HG03520 (cell line): ENCODE measurements at regions not wholly inside any gene's neighbourhood (a gene's known extent, or its start where the extent isn't known, plus 50 kb on each side); places are given as distances from the start of the nearest gene placed in this dataset.

Source experiments
- ATAC-seq: cut with Tn5 transposase; IDR thresholded peaks from one replicate; pipeline ENCODE4 v1.9.1; 2021; ENCODE audit warnings: mild to moderate bottlenecking, moderate library complexity; ENCODE audit not compliant: unreplicated experiment

DNA sequence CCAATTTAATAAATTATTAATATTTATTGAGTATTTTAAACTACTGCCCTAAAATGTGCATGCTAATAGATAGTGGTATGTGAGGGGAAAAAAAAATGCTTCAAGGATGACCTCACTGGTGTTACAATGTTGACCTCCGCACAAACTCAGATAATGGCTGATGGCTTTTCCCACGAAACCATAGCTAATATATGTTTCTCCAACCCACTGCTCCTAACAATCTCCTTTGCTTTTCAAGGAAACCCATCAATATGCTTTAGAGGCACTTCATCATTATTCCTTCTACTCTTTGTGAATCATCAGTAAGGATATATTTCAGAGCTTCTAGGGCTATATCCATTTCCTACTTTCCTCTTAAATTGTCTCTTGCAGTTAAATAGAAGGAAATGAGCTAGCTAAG is 1752.0 kb upstream of the TENM3 start:
- ATAC-seq = no peak

- no peak for ATAC-seq
Observed at GRCh38 chr4:180493299-180493698, 1749.9 kb upstream of the TENM3 start.

DNA sequence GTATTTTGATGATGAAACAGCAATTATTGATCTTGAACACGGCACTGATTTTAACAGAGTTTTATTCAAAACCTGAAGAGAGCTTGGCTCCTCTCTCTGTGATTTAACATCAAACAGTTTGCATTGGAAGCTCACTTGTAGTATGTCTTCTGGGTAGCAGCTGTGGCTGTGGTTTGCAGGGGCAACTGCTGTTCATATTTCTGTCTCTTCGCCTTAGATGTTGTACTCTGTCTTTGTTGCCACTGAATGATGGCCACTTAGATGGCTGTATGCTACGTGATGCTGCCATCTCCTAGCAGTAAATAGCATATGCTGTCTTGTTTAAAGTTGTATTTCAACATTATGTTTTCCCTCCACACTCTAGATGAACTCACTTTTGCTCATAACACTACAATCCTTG is 1743.0 kb upstream of the TENM3 start:
- ATAC-seq = no peak

DNA sequence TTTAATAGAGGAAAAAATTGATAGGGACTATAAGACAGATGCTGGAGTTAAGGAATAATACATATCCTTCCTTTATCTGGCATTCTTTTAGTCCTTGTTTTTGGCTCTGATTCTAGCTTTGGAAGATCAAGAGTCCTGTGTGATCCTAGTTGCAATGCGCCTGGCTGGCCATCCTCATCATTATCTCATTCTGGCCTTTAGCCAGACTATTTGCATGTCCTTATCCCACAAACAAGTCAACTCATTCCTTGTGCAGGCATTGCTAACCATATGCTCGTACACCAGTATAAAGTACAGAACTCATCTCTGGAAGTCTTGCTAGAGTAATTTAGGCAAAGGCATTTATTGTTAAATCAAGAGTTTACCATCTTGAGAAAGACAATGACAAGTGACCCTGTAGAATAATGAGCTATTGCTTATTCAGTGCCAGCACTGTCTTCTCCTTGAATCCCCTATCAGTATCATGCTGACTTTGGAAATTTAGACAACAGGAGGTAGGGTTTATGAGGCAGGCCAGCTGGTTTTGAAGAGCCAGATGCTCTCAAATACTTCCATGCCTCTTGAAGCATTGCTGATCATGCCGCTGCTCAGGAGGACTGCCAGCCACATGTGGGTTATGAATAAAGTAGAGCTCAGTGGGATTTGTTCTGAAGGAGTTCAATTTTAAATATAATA is 1730.3 kb upstream of the TENM3 start:
- no peak for ATAC-seq

DNA sequence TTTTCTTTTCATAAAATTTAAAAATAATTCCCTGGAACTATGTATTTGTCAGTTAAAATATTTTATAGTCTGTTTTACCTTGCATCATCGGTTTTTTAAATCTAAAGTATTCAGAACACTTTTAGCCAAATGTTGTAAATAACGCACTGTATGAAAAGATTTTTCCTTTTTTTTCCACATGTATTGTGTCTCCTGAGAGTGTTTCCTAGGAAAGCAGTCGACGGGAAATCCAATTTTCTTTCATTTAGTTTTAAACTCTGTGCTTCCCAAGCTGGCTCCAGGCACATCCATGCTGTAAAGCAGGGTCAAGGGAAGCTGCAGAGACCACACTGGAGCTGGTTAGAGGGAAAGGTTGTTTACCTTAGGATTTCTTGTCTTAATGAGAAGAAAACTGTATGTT is 1724.3 kb upstream of the TENM3 start:
- ATAC-seq = no peak

- no peak for ATAC-seq
Observed at GRCh38 chr4:180521181-180521580, 1722.0 kb upstream of the TENM3 start.

DNA sequence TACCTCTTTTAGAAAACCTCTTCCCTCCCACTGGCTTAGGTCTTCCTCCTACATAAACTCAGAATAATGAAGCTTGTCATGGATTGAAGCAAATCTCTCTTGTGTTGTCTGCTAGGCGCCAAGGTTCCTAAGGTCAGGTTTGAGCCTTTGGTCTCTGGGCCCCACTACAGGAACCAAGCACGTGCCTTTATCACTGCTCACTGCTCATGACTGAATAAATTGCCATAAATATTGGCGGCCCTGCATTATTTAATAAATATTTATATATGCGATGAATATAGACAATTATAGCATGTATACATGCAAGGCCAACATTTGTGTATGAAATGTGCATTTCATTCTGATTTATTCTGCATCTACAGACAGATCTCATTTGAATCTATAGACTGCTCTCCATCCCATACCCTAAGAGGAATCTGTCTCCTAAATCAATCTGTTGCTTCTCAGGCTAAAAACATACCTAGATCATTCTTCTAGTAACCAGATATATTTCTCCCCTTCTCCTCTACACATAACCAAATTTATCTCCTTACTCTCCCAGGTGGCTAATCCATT is 1717.6 kb upstream of the TENM3 start:
- ATAC-seq = no peak

GRCh38 chr4:180528003-180528402 is 1715.2 kb upstream of the TENM3 start:
- ATAC-seq = no peak

DNA sequence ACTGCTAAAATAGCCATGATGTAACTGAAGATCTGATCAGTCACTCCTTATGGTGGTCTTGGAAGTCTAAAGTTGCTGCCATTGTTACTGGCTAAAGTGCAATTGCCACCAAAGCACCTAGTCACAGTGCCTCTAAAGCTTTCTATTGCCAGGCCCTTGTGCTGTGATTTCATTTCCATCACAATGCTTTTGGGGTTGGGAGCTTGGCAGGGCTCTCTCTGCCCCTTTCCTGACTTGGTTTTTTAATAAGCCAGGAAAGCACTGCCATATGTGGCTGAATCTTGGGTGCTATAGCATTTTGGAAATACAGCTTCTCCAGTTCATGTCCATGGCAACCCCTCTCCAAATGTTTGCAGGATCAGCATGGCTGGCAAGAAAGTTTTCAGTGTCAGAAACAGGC is 1712.4 kb upstream of the TENM3 start:
- ATAC-seq = no peak

DNA sequence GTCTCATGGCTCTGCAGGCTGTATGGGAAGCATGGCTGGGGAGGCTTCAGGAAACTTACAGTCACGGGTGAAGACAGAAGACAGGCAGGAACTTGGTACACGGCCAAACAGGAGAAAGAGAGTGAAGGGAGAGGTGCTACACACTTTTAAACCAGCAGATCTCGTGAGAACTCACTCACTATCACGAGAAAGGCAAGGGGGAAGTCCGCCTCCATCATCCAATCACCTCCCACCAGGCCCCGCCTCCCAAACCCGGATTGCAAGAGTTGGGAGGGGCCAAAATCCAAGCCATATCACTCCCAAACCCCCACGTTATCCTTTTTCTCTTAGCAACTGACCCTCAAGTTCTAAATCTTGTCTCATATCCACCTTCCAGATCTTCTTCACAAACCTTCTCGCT is 1710.5 kb upstream of the TENM3 start:
- no peak for ATAC-seq

DNA sequence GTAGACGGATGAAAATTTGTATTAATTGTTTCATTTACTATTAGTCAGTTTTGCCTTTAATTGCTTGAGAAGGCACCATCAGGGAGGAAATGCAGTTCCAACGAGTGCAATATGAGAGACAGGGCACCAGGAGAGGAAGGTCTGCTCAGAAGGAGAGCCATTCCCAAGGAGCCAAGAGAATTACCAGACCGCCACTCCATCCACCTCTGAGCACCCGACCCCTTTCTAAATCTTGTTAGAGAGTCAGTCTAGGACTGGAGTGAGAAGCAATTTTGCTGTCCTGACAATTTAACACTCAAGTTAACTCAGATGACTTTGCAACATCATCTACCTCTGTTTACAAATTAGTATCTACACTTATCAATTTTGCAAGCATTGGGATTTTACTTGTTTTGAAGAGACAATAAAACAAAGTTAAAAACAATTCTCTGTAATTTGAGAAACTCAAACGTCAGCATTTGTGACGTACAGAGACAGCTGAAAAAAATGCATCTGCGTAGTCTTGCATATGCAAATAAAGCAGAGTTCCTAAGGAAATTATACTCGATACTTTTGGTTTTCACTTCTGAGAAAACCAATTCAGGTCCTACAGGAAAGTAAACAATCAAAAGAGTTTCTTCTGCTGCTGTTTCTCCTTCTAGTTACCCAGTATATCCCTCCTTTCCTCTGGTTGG is 1704.7 kb upstream of the TENM3 start:
- ATAC-seq = no peak

DNA sequence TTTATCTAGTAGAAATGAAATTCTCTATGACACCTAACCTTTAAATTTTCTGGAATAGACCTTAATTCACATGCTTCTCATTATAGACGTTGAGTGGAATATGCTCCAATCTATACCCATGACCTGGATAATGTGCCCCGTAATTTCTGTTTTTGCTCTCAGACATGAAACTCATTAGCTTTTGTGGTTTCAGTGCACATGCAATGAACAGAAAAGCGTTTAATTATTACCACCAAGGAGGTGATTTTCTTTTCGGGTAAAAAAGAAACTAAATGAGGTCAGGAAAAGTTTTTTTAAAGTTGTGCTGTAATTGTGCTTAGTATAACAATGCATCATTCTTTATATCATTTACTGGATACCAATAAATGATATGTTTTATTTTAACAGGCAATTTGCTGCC is 1703.9 kb upstream of the TENM3 start:
- ATAC-seq = no peak

DNA sequence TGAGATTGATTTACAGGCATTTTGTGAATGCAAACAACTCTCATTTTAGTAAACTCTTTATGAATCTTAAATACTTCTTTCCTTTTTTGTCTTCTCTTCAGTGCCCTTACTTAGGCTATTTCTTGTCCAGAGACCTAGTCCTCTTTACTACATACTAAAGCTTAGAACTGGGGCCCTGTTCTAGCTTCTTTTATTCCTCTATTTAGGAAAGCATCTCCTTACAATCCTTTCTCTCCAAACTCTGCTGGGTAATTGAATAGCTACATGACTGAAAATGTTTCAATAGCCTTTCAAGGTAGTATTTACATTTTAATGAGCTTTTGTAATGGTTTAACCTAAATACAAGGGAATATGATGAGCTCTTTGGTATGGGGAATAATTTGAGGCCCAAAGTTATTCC is 1701.5 kb upstream of the TENM3 start:
- no peak for ATAC-seq

DNA sequence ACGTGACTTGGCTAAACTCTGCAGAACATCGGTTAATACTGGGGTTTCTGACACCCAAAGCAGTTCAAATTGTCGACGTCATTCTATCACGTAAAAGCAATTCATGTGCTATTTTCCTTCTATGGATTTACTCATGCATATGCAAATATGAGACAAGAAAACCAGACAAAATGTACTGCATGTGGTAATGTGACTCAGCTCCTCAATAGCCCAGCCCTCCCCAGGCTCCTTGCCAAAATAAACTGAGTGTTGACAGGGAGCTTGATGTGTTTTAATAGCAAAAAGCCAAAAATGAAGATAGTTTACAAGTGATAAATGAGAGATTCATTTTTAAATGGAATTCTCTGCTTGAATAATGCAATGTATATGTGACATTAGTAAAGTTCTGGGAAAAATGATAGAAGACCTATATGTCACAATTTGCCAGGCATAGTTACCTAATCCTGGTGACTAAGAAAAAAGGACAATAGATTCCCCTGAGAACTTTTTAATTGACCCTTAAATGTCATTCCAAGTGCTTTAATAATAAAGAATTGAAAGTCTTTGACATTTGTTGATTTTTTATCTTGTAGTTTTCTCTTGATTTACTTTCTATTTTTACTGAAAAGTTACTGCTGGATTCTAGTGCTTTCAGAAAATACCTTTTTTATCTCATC is 1700.6 kb upstream of the TENM3 start:
- no peak for ATAC-seq

DNA sequence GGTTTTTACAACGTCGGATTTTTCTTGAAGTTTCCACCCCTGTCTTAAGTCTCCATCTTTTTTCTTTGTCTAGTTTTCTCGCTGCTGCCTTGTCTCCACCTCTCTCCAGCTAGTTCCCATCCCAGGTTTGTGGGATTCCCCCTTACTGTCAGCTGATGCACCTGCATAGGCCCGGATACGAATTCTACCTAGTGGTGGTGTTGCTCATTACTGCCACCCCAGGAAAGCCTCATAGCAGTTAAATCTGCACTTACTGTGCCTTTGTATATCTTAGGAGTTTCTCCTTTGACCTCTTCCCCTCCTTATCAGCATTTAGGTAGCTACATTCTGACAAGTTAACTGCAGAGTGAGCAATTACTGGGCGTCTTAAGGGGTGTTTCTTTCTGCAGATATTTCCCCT is 1693.1 kb upstream of the TENM3 start:
- no peak for ATAC-seq

DNA sequence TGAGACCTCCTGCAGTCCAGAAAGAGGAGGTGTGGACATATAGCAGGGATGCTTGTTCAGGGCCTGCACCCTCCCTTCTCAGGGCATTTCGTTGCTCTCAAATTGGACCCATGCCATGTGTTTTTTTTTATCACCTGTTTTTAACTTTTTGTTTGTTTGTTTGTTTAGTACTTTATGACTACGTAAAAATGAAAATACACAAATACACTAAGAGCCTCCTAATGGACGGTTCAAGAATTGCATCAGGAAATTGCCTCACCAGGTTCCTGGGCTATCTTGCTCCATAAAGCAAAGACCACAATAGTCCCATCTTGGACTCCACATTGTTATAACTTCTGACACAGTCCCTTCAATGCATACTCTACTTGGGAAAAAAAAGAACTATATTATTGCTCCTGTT is 1685.9 kb upstream of the TENM3 start:
- no peak for ATAC-seq

- ATAC-seq = no peak
Observed at GRCh38 chr4:180557950-180558349, 1685.3 kb upstream of the TENM3 start.

GRCh38 chr4:180558427-180558826 is 1684.8 kb upstream of the TENM3 start:
- ATAC-seq = no peak

DNA sequence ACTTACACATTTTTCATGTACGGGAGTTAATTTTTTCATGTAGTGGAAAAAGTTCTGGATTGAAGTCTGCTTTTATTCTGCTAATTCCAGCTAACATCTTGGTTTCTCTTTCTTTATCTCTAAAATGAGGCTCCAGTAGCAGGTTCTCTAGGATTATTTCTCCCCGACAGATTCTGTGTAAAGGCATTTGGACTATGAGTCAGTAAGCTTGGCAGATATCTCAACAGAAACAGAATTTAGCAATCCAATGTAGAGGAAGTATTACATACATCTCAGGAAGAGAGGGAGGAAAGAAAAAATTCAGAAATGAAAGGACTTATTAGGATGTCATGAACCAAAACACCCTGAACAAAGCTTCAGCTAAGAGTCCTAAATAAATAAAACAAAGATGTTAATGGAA is 1682.3 kb upstream of the TENM3 start:
- ATAC-seq = no peak

DNA sequence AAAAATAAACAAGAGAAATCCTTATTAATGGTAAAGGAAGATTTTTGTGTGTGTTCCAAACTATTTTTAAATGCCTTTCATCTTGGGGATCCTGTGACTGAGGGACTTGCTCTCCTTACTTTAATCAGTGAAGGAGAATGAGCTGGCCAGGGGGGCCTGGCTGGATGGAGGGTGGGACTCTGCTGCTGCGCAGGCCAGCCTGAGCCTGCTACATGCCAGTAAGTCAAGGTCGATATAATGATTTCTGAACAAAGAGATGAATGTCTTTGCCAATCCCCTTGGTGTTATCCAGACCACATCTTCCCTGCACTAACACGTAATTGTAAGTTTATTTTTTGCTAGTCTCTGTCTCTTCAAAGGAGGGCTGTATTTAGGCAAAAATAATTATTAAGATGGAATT is 1679.2 kb upstream of the TENM3 start:
- no peak for ATAC-seq

- ATAC-seq = no peak
Observed at GRCh38 chr4:180564448-180564847, 1678.8 kb upstream of the TENM3 start.

DNA sequence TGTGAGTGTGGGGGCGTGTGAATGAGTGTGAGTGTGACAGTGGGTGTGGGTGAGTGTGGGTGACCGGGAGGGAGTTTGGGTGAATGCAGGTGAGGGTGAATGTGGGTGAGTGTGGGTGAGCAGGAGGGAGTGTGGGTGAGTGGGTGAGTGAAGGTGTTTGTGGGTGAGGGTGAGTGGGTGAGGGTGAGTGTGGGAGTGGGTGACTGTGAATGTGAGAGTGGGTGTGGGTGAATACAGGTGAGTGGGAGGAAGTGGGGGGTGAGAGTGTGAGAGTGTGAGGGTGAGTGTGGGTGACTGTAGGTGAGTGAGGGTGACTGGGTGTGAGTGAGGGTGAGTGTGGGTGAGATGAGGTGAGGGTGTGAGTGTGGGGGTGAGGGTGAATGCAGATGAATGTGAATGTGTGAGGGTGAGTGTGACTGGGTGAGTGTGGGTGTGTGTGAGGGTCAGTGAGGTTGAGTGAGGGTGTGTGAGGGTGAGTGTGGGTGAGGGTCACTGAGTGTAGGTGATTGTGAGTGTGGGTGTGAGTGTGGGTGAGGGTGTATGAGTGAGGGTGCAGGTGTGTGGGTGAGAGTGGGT is 1677.3 kb upstream of the TENM3 start:
- ATAC-seq = no peak
